IMR-90 (cell line): ENCODE measurements at regions not wholly inside any gene's neighbourhood (a gene's known extent, or its start where the extent isn't known, plus 50 kb on each side); places are given as distances from the start of the nearest gene placed in this dataset.

Experiments
- ATAC-seq: fragments of 200-7000 bp; cut with Tn5 transposase; 2 replicates; pipeline ENCODE4 v1.9.1; 2020; ENCODE audit warnings: low read depth, mild to moderate bottlenecking, moderate library complexity
- BruUV-seq: library from RNA; stranded (reverse); fragments of 400-500 nt; replicated peaks from 2 replicates; lab custom pipeline; 2021; lab: Mats Ljungman, UMichigan
- CTCF ChIA-PET: fragments of 300-600 bp; formaldehyde crosslinking; extraction: SDS; loops from one replicate; lab custom pipeline; 2021; ENCODE audit warnings: antibody characterized with exemption; lab: Yijun Ruan, JAX
- POLR2A ChIA-PET: fragments of 300-600 bp; sonication (Branson Sonifier 250); formaldehyde crosslinking; loops from one replicate; lab custom pipeline; 2022; ENCODE audit warnings: antibody characterized with exemption; ENCODE audit not compliant: unreplicated experiment; lab: Charles Lee
- DNase-seq: peaks from one replicate; pipeline ENCODE4 v3.0.0; 2013
- H2AFZ ChIP-seq: replicated peaks from 2 replicates; pipeline ENCODE3; 2013; ENCODE audit warnings: low read length, mild to moderate bottlenecking; ENCODE audit not compliant: poor library complexity
- H2AK5ac ChIP-seq: 2 replicates; pipeline ENCODE4 v1.6.1; 2013; ENCODE audit warnings: low read depth, low read length, inconsistent platforms
- H2AK9ac ChIP-seq: replicated peaks from 2 replicates; pipeline ENCODE3; 2013; ENCODE audit warnings: mild to moderate bottlenecking, low read depth, low read length, moderate library complexity; ENCODE audit not compliant: poor library complexity
- H2BK120ac ChIP-seq: 2 replicates; pipeline ENCODE4 v1.6.1; 2013; ENCODE audit warnings: low read depth, low read length, inconsistent platforms
- H2BK15ac ChIP-seq: 3 replicates; pipeline ENCODE4 v1.6.1; 2013; ENCODE audit warnings: low read depth, low read length, inconsistent platforms
- H2BK20ac ChIP-seq: 2 replicates; pipeline ENCODE4 v1.6.1; 2013; ENCODE audit warnings: low read depth, mild to moderate bottlenecking, inconsistent platforms, low read length, moderate library complexity
- H2BK5ac ChIP-seq: 2 replicates; pipeline ENCODE4 v1.6.1; 2013; ENCODE audit warnings: mild to moderate bottlenecking, low read depth, low read length, inconsistent platforms; ENCODE audit not compliant: poor library complexity, severe bottlenecking
- H3K14ac ChIP-seq: replicated peaks from 2 replicates; pipeline ENCODE4 v1.6.1; 2013; ENCODE audit warnings: low read depth, low read length, inconsistent platforms
- H3K18ac ChIP-seq: 2 replicates; pipeline ENCODE4 v1.6.1; 2013; ENCODE audit warnings: low read depth, low read length, control low read depth
- H3K23ac ChIP-seq: 2 replicates; pipeline ENCODE4 v1.6.1; 2013; ENCODE audit warnings: low read depth, low read length, inconsistent platforms
- H3K27ac ChIP-seq: 2 replicates; pipeline ENCODE4 v1.5.1; 2013; ENCODE audit warnings: mild to moderate bottlenecking, control low read depth, low read length; ENCODE audit not compliant: insufficient read depth
- H3K27me3 ChIP-seq: 2 replicates; pipeline ENCODE4 v1.6.1; 2013; ENCODE audit warnings: low read length; ENCODE audit not compliant: control insufficient read depth, insufficient read depth
- H3K36me3 ChIP-seq: 2 replicates; pipeline ENCODE4 v1.6.1; 2013; ENCODE audit warnings: low read length, mixed read lengths; ENCODE audit not compliant: control insufficient read depth, insufficient read depth
- H3K4ac ChIP-seq: 2 replicates; pipeline ENCODE4 v1.6.1; 2013; ENCODE audit warnings: low read depth, low read length, inconsistent platforms
- H3K4me1 ChIP-seq: 2 replicates; pipeline ENCODE4 v1.6.1; 2013; ENCODE audit warnings: low read length, mixed read lengths; ENCODE audit not compliant: control insufficient read depth, insufficient read depth
- H3K4me2 ChIP-seq: 2 replicates; pipeline ENCODE4 v1.6.1; 2013; ENCODE audit warnings: low read depth, mild to moderate bottlenecking, control low read depth, low read length, moderate library complexity
- H3K4me3 ChIP-seq: 2 replicates; pipeline ENCODE4 v1.5.1; 2013; ENCODE audit warnings: low read depth, mild to moderate bottlenecking, control low read depth, low read length, moderate library complexity; ENCODE audit not compliant: insufficient read depth
- H3K56ac ChIP-seq: 2 replicates; pipeline ENCODE4 v1.6.1; 2013; ENCODE audit warnings: low read length, inconsistent platforms; ENCODE audit not compliant: insufficient read depth; ENCODE audit errors: extremely low read depth
- H3K79me1 ChIP-seq, 2 experiments: 2 replicates each; pipeline ENCODE4 v1.6.1; 2013; ENCODE audit warnings: low read length in 2 of 2, inconsistent platforms in 1 of 2, low read depth in 1 of 2
- H3K9ac ChIP-seq: 2 replicates; pipeline ENCODE4 v1.6.1; 2013; ENCODE audit warnings: low read depth, low read length, control low read depth
- H3K9me1 ChIP-seq: 2 replicates; pipeline ENCODE4 v1.6.1; 2013; ENCODE audit warnings: low read length, inconsistent platforms; ENCODE audit not compliant: insufficient read depth
- H3K9me3 ChIP-seq: 2 replicates; pipeline ENCODE4 v1.6.1; 2013; ENCODE audit warnings: low read length; ENCODE audit not compliant: control insufficient read depth, insufficient read depth
- H4K20me1 ChIP-seq: 2 replicates; pipeline ENCODE4 v1.6.1; 2013; ENCODE audit warnings: low read length, inconsistent platforms; ENCODE audit not compliant: insufficient read depth
- H4K5ac ChIP-seq: 2 replicates; pipeline ENCODE4 v1.6.1; 2013; ENCODE audit warnings: mild to moderate bottlenecking, low read depth, low read length, control low read depth
- H4K8ac ChIP-seq, 2 experiments: 2 replicates each; pipeline ENCODE4 v1.6.1; 2013; ENCODE audit warnings: low read depth in 2 of 2, low read length in 2 of 2, control low read depth in 1 of 2, inconsistent platforms in 1 of 2
- H4K91ac ChIP-seq: 2 replicates; pipeline ENCODE4 v1.6.1; 2013; ENCODE audit warnings: low read depth, low read length, inconsistent platforms; ENCODE audit not compliant: insufficient read depth
- BHLHE40 ChIP-seq: fragments of 150-350 bp; IDR thresholded peaks from 2 replicates; pipeline ENCODE4 v1.6.1; 2016; ENCODE audit warnings: mild to moderate bottlenecking, low read depth, low read length
- CEBPB ChIP-seq: IDR thresholded peaks from 2 replicates; pipeline ENCODE4 v1.6.1; 2012; ENCODE audit warnings: low read depth, low read length, improper control_type of control experiment
- CHD1 ChIP-seq: IDR thresholded peaks from 2 replicates; pipeline ENCODE4 v1.6.1; 2012; ENCODE audit warnings: low read depth, low read length, improper control_type of control experiment
- ELK1 ChIP-seq: fragments of 150-350 bp; IDR thresholded peaks from 2 replicates; pipeline ENCODE4 v1.6.1; 2016; ENCODE audit warnings: low read depth, mild to moderate bottlenecking, low read length, moderate library complexity, borderline replicate concordance
- FOS ChIP-seq: fragments of 150-350 bp; IDR thresholded peaks from 2 replicates; pipeline ENCODE4 v1.6.1; 2016; ENCODE audit warnings: low read depth, low read length
- MAFK ChIP-seq: IDR thresholded peaks from 2 replicates; pipeline ENCODE4 v1.6.1; 2012; ENCODE audit warnings: low read depth, low read length, improper control_type of control experiment
- MAZ ChIP-seq: IDR thresholded peaks from 2 replicates; pipeline ENCODE4 v1.6.1; 2012; ENCODE audit warnings: low read depth, mild to moderate bottlenecking, low read length, improper control_type of control experiment, moderate library complexity, borderline replicate concordance
- MXI1 ChIP-seq: IDR thresholded peaks from 2 replicates; pipeline ENCODE4 v1.6.1; 2012; ENCODE audit warnings: low read depth, mild to moderate bottlenecking, low read length, moderate library complexity, borderline replicate concordance
- NFE2L2 ChIP-seq: fragments of 150-350 bp; IDR thresholded peaks from 2 replicates; pipeline ENCODE4 v1.6.1; 2016; ENCODE audit warnings: low read depth, mild to moderate bottlenecking, low read length
- POLR2A ChIP-seq: IDR thresholded peaks from 2 replicates; pipeline ENCODE4 v1.6.1; 2012; ENCODE audit warnings: mild to moderate bottlenecking, low read depth, low read length
- RAD21 ChIP-seq: IDR thresholded peaks from 2 replicates; pipeline ENCODE4 v1.6.1; 2012; ENCODE audit warnings: low read length, improper control_type of control experiment
- RCOR1 ChIP-seq: IDR thresholded peaks from 2 replicates; pipeline ENCODE4 v1.6.1; 2012; ENCODE audit warnings: mild to moderate bottlenecking, low read length, improper control_type of control experiment; ENCODE audit not compliant: insufficient replicate concordance
- RFX5 ChIP-seq: IDR thresholded peaks from 2 replicates; pipeline ENCODE4 v1.8.0; 2012; ENCODE audit warnings: low read depth, mild to moderate bottlenecking, low read length, moderate library complexity
- SMC3 ChIP-seq: fragments of 150-350 bp; IDR thresholded peaks from 2 replicates; pipeline ENCODE4 v1.6.1; 2016; ENCODE audit warnings: low read depth, mild to moderate bottlenecking, antibody characterized with exemption, low read length, moderate library complexity
- USF2 ChIP-seq: fragments of 150-350 bp; IDR thresholded peaks from 2 replicates; pipeline ENCODE4 v1.6.1; 2017; ENCODE audit warnings: mild to moderate bottlenecking, antibody characterized with exemption, low read length, low read depth
- WGBS, 2 experiments: methylation state at CpG; one replicate each; pipeline versions ENCODE4 v1.1.5 to v1.1.7; 2013; ENCODE audit warnings: missing lambda C conversion rate in 2 of 2; ENCODE audit not compliant: insufficient read length in 1 of 2; ENCODE audit errors: extremely low coverage in 2 of 2; 5-methylcytosine and 5-hydroxymethylcytosine counted together
- dilution Hi-C: fragments of 300-500 bp; cut with HindIII; formaldehyde crosslinking; loops from one replicate; pipeline ENCODE4 v1.14.3; 2018; ENCODE audit warnings: low sequenced_read_pairs; ENCODE audit not compliant: unreplicated experiment
- in situ Hi-C: fragments of 300-500 bp; cut with MboI; formaldehyde crosslinking; loops from 3 replicates; pipeline ENCODE4 v1.14.3; 2019; ENCODE audit warnings: low sequenced_read_pairs, inconsistent platforms, mixed read lengths
- intact Hi-C: fragments of 100-400 bp; cut with micrococcal nuclease; formaldehyde crosslinking; loops from 2 replicates; pipeline ENCODE4 v1.10.0; 2022

- no peak overlapping the region for H3K56ac ChIP-seq
- 0% methylated on average over 1 of the region's 2 CpGs; no CpG with 5 or more reads in 1 of the 2 experiments for WGBS, 2 experiments
- no TSS peak for BruUV-seq
- H3K79me1 ChIP-seq, result no peaks in the 10 kb centered on the region
- H3K23ac ChIP-seq, result no peak overlapping the region
- H2BK15ac ChIP-seq, result no peak overlapping the region
- H2BK120ac ChIP-seq, result no peak overlapping the region
- H3K27ac ChIP-seq, result no peak overlapping the region
- H3K27me3 ChIP-seq, result no peaks in the 10 kb centered on the region
- no peak overlapping the region for H3K14ac ChIP-seq
- H4K8ac ChIP-seq, result no peak overlapping the region
- ChIA-PET POLR2A (no interaction called here), CTCF (interaction anchor here (0.6 to 0.8 kb wide), 3 partner anchors 34 to 715 kb away, joined by 3 to 4 read pairs (median 3); no protein-coding TSS in a partner anchor)
- no peak overlapping the region for H2BK5ac ChIP-seq
- no peak overlapping the region for H3K18ac ChIP-seq
- no peak overlapping the region for H4K91ac ChIP-seq
- no peak overlapping the region for H2AK9ac ChIP-seq
- intact Hi-C loops, result loop anchor here (1.0 to 5.0 kb wide), 2 partner anchors 773 to 792 kb away; no protein-coding TSS in a partner anchor
- no peaks in the 10 kb centered on the region for H3K4me1 ChIP-seq
- no peak for DNase-seq
- no peak overlapping the region for H2AK5ac ChIP-seq
- no peaks in the 10 kb centered on the region for H3K36me3 ChIP-seq
- H4K20me1 ChIP-seq, result no peaks in the 10 kb centered on the region
- H3K4me3 ChIP-seq, result no peak overlapping the region
- no peak overlapping the region for H2BK20ac ChIP-seq
- no peak overlapping the region for H3K4me2 ChIP-seq
- H2AFZ ChIP-seq, result no peak overlapping the region
- in situ Hi-C loops, result no loop called here
- H3K9ac ChIP-seq, result no peak overlapping the region
- H3K9me3 ChIP-seq, result no peaks in the 10 kb centered on the region; the same call in 1 of the 2 replicates
- TF ChIP-seq RFX5 (no peak), CEBPB (no peak), MXI1 (no peak), MAZ (no peak), RCOR1 (no peak), ELK1 (no peak), RAD21 (no peak), SMC3 (no peak), NFE2L2 (no peak), POLR2A (no peak), CHD1 (no peak), BHLHE40 (no peak), MAFK (no peak), USF2 (no peak), FOS (no peak)
- dilution Hi-C loops, result no loop called here
- no peak overlapping the region for H4K5ac ChIP-seq
- H3K4ac ChIP-seq, result no peak overlapping the region
- no peaks in the 10 kb centered on the region for H3K9me1 ChIP-seq
- no peak for ATAC-seq
These were observed 611.5 kb upstream of the IMPG1 start for GRCh38 chr6:76683985-76684384.
